Osteoblast (primary cell): ENCODE measurements at regions not wholly inside any gene's neighbourhood (a gene's known extent, or its start where the extent isn't known, plus 50 kb on each side); places are given as distances from the start of the nearest gene placed in this dataset.

Source experiments
- DNase-seq: peaks from one replicate; pipeline ENCODE4 v3.0.0; 2011; ENCODE audit warnings: low spot score, mixed read lengths; ENCODE audit not compliant: insufficient read length; ENCODE audit errors: missing footprints
- H2AFZ ChIP-seq: 2 replicates; pipeline ENCODE4 v1.6.0; 2011; ENCODE audit warnings: mild to moderate bottlenecking, low read length
- H3K27ac ChIP-seq: 2 replicates; pipeline ENCODE4 v1.5.1; 2011; ENCODE audit warnings: mild to moderate bottlenecking, low read depth, low read length, moderate library complexity
- H3K27me3 ChIP-seq: 2 replicates; pipeline ENCODE4 v1.6.0; 2012; ENCODE audit warnings: mild to moderate bottlenecking, control low read depth, inconsistent platforms, low read length, moderate library complexity; ENCODE audit not compliant: insufficient read depth
- H3K36me3 ChIP-seq: 2 replicates; pipeline ENCODE4 v1.5.1; 2011; ENCODE audit warnings: mild to moderate bottlenecking, low read length, control low read depth, moderate library complexity; ENCODE audit not compliant: insufficient read depth
- H3K4me1 ChIP-seq: 2 replicates; pipeline ENCODE4 v1.5.1; 2011; ENCODE audit warnings: mild to moderate bottlenecking, low read length, control low read depth, moderate library complexity; ENCODE audit not compliant: insufficient read depth
- H3K4me2 ChIP-seq: 2 replicates; pipeline ENCODE4 v1.6.0; 2011; ENCODE audit warnings: mild to moderate bottlenecking, low read length; ENCODE audit not compliant: insufficient read depth
- H3K4me3 ChIP-seq: fragments of 200-600 bp; sonication (generic); 3 replicates; pipeline ENCODE4 v1.5.1; 2012; ENCODE audit warnings: mild to moderate bottlenecking, low read length, inconsistent platforms; ENCODE audit not compliant: insufficient read depth
- H3K79me2 ChIP-seq: 2 replicates; pipeline ENCODE4 v1.6.0; 2012; ENCODE audit warnings: mild to moderate bottlenecking, low read length, control low read depth, inconsistent platforms; ENCODE audit not compliant: insufficient read depth
- H3K9me3 ChIP-seq: 2 replicates; pipeline ENCODE4 v1.5.1; 2011; ENCODE audit warnings: low read depth, low read length, control low read depth
- H4K20me1 ChIP-seq: 2 replicates; pipeline ENCODE4 v1.6.0; 2012; ENCODE audit warnings: mild to moderate bottlenecking, low read length, control low read depth; ENCODE audit not compliant: insufficient read depth
- TF ChIP-seq, protein P1 (sequence below): IDR thresholded peaks from 2 replicates; pipeline ENCODE4 v1.5.1; 2011; ENCODE audit warnings: mild to moderate bottlenecking, low read depth, low read length, moderate library complexity; ENCODE audit errors: extremely low read depth

DNA sequence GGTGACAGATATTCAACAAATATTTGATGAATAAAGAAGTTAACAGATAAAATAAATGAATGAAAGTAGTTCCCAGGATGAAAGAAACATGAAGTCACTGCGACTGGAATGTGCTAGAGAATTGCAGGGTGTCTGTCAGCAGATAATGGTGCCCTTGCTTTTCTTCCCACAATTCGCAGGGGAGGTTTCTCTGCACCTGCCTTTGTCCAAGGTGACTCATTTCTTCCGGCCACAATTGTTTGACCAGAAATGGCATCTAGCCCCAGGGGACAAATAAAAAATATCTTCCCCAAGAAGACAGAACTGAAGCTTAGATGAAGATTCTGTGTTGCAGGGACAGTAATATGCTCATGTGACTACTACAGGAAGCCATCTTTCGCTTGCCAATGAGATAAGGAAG is 316.1 kb upstream of the TBX3 start:
- Histone ChIP-seq H4K20me1 (no peaks in the 10 kb centered on the region), H2AFZ (no peak overlapping the region), H3K4me3 (no peak overlapping the region), H3K4me1 (peaks cover 5% of the 10 kb centered on the region), H3K27ac (no peak overlapping the region), H3K4me2 (no peak overlapping the region), H3K79me2 (no peaks in the 10 kb centered on the region), H3K27me3 (no peaks in the 10 kb centered on the region), H3K36me3 (no peaks in the 10 kb centered on the region), H3K9me3 (peaks cover 3% of the 10 kb centered on the region)
- TF ChIP-seq, protein P1, sequence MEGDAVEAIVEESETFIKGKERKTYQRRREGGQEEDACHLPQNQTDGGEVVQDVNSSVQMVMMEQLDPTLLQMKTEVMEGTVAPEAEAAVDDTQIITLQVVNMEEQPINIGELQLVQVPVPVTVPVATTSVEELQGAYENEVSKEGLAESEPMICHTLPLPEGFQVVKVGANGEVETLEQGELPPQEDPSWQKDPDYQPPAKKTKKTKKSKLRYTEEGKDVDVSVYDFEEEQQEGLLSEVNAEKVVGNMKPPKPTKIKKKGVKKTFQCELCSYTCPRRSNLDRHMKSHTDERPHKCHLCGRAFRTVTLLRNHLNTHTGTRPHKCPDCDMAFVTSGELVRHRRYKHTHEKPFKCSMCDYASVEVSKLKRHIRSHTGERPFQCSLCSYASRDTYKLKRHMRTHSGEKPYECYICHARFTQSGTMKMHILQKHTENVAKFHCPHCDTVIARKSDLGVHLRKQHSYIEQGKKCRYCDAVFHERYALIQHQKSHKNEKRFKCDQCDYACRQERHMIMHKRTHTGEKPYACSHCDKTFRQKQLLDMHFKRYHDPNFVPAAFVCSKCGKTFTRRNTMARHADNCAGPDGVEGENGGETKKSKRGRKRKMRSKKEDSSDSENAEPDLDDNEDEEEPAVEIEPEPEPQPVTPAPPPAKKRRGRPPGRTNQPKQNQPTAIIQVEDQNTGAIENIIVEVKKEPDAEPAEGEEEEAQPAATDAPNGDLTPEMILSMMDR: no peak
- DNase-seq: no peak

DNA sequence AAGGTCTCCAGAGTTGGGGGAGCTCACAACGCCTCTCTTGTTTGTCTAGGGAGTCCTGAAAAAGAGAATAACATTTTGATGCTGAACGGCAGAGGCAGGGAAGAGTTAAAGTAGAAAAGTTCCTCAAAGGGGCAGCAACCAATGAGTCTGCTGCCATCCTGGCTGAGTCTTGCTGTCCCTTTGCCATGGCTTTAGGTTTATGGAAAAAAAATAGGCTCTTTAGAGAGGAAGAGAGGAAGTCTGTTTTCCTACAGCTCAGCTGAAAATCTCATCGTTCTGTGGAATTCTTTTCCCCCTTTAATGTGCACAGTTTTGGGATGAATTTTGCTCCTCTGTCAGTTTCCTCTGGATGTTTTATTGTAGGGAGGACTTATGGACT is 314.8 kb upstream of the TBX3 start:
- no peak for DNase-seq

DNA sequence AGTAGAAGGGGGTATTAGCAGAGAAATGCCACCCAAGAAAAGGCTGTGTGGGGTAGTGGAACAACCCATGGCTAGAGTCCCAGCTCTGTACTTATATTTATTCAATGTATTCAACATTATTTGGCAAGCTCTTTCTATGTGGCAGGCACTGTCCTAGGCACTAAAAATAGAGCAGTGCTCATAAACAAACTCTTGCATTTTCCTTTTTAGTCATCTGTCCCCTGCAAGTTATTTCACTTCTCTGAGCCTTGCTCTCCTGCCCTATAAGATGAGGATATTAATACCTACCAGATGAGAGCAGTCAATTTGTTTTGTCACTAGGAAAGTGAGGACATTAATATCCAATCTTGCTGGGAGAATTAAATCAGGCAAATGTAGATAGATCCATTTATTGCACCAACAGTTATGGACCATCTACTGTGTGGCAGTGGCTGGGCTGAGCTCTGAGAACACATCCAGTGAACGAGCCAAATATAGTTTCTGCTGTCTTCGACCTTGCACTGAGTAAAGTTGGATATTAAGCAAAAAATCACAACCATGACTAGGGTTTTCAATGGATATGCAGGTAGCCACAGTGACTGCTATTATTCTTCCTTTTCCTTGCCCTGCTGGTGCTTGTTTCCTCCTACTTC is 314.3 kb upstream of the TBX3 start:
- H3K36me3 ChIP-seq: no peaks in the 10 kb centered on the region
- no peak overlapping the region for H2AFZ ChIP-seq
- no peak overlapping the region for H3K4me2 ChIP-seq
- peaks cover 3% of the 10 kb centered on the region for H3K9me3 ChIP-seq
- no peaks in the 10 kb centered on the region for H3K79me2 ChIP-seq
- no peaks in the 10 kb centered on the region for H4K20me1 ChIP-seq
- no peak for DNase-seq
- peaks cover 5% of the 10 kb centered on the region for H3K4me1 ChIP-seq
- H3K27ac ChIP-seq: no peak overlapping the region
- TF ChIP-seq, protein P1: no peak
- no peak overlapping the region for H3K4me3 ChIP-seq
- H3K27me3 ChIP-seq: no peaks in the 10 kb centered on the region

More for the DNA sequence above, 314.8 kb upstream of the TBX3 start:
- H3K36me3 ChIP-seq: no peaks in the 10 kb centered on the region
- H3K79me2 ChIP-seq: no peaks in the 10 kb centered on the region
- H3K27me3 ChIP-seq: no peaks in the 10 kb centered on the region
- H3K4me1 ChIP-seq: peaks cover 5% of the 10 kb centered on the region
- H3K4me3 ChIP-seq: no peak overlapping the region
- peaks cover 3% of the 10 kb centered on the region for H3K9me3 ChIP-seq
- no peak overlapping the region for H3K27ac ChIP-seq
- no peak overlapping the region for H2AFZ ChIP-seq
- H4K20me1 ChIP-seq: no peaks in the 10 kb centered on the region
- H3K4me2 ChIP-seq: no peak overlapping the region
- TF ChIP-seq, protein P1: no peak

DNA sequence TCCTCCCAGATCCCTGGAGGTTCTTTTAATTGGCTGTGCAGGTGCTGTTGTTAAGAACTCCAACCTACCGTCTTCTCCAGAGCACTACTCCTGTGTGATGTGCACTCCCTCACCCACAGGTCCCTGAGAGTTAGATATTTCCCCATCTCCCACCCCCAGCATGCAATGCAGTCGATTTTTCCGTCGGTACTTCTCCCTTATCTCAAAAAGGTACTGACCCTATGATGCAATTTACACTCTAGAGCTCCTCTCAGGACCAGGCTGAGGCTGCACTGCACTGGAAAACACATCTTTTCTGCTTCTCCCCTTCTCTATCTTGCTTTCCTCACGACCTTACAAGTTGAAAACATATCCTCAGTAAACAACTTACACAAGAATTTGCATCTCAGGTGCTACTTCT is 312.4 kb upstream of the TBX3 start:
- Histone ChIP-seq H4K20me1 (no peaks in the 10 kb centered on the region), H3K79me2 (no peaks in the 10 kb centered on the region), H3K4me2 (no peak overlapping the region), H3K4me3 (no peak overlapping the region), H3K27me3 (no peaks in the 10 kb centered on the region), H3K4me1 (peaks cover 2% of the 10 kb centered on the region), H3K27ac (no peak overlapping the region), H3K9me3 (peaks cover 3% of the 10 kb centered on the region), H2AFZ (no peak overlapping the region), H3K36me3 (no peaks in the 10 kb centered on the region)
- TF ChIP-seq, protein P1: no peak
- no peak for DNase-seq
